ENCODE measurements at regions not wholly inside any gene's neighbourhood (a gene's known extent, or its start where the extent isn't known, plus 50 kb on each side); places are given as distances from the start of the nearest gene placed in this dataset.

GRCh38 chr4:59223292-59223941, 1976.7 kb upstream of the ADGRL3 start:
- Histone ChIP-seq H2BK12ac (ENCODE audit: insufficient read length, low read depth, low read length) (no peak overlapping the region), H2BK15ac (ENCODE audit: low read depth, low read length) (no peak overlapping the region), H2AK5ac (ENCODE audit: insufficient read length, low read length) (no peak overlapping the region), H2BK20ac (ENCODE audit: low read depth, low read length, poor library complexity, severe bottlenecking) (no peak overlapping the region), H3T11ph (ENCODE audit: low read length) (no peak overlapping the region), H3K9ac (ENCODE audit: extremely low read depth, insufficient read length, low read length) (no peak overlapping the region), H3K14ac (ENCODE audit: insufficient read depth, low read length) (no peak overlapping the region), H4K8ac (replicated peaks; ENCODE audit: insufficient read length, low read depth, low read length) (no peak overlapping the region), H4K5ac (ENCODE audit: insufficient read length, low read depth, low read length) (no peak overlapping the region), H2BK5ac (ENCODE audit: insufficient read length, low read length) (no peak overlapping the region), H3K79me1 (ENCODE audit: insufficient read depth, low read depth, low read length, poor library complexity, severe bottlenecking) (no peaks in the 10 kb centered on the region), H3K4me1 (ENCODE audit: insufficient read depth, low read length) (no peaks in the 10 kb centered on the region), H3K27ac (ENCODE audit: insufficient read length, low read depth, low read length) (no peak overlapping the region), H3K27me3 (ENCODE audit: insufficient read depth, low read length) (no peaks in the 10 kb centered on the region), H3K4ac (ENCODE audit: low read depth, low read length) (no peak overlapping the region), H3K4me2 (ENCODE audit: insufficient read depth, insufficient read length, low read length) (no peak overlapping the region), H3K23ac (ENCODE audit: insufficient read length, low read depth, low read length) (no peak overlapping the region), H2BK120ac (ENCODE audit: low read depth, low read length, poor library complexity, severe bottlenecking) (no peak overlapping the region), H4K20me1 (ENCODE audit: control insufficient read depth, insufficient read depth, insufficient read length) (no peaks in the 10 kb centered on the region), H3K56ac (ENCODE audit: insufficient read length, low read depth, low read length) (no peak overlapping the region), H3K18ac (ENCODE audit: insufficient read length, low read depth, low read length) (no peak overlapping the region), H4K91ac (ENCODE audit: insufficient read length, low read depth, low read length) (no peak overlapping the region), H3K9me3 (ENCODE audit: control insufficient read depth, low read depth, low read length) (no peaks in the 10 kb centered on the region), H3K23me2 (ENCODE audit: insufficient read length, low read depth, low read length, poor library complexity, severe bottlenecking) (no peaks in the 10 kb centered on the region), H3K79me2 (ENCODE audit: insufficient read depth, low read length) (no peaks in the 10 kb centered on the region), H2AFZ (ENCODE audit: low read length) (no peak overlapping the region)
- no peak for DNase-seq
- no CpG with 5 or more reads among the region's 2 CpGs for WGBS (ENCODE audit: extremely low coverage, insufficient read length, low lambda C conversion rate)
- TF ChIP-seq, protein P1, sequence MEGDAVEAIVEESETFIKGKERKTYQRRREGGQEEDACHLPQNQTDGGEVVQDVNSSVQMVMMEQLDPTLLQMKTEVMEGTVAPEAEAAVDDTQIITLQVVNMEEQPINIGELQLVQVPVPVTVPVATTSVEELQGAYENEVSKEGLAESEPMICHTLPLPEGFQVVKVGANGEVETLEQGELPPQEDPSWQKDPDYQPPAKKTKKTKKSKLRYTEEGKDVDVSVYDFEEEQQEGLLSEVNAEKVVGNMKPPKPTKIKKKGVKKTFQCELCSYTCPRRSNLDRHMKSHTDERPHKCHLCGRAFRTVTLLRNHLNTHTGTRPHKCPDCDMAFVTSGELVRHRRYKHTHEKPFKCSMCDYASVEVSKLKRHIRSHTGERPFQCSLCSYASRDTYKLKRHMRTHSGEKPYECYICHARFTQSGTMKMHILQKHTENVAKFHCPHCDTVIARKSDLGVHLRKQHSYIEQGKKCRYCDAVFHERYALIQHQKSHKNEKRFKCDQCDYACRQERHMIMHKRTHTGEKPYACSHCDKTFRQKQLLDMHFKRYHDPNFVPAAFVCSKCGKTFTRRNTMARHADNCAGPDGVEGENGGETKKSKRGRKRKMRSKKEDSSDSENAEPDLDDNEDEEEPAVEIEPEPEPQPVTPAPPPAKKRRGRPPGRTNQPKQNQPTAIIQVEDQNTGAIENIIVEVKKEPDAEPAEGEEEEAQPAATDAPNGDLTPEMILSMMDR (conservative IDR thresholded peaks at IDR 0.05): no peak
- Mint-ChIP-seq H3K4me1 (no peaks in the 10 kb centered on the region), H3K9me3 (no peaks in the 10 kb centered on the region), H3K4me3 (no peak overlapping the region), H3K27me3 (ENCODE audit: low read depth) (no peaks in the 10 kb centered on the region), H3K36me3 (ENCODE audit: insufficient read depth in 1 of 3, low read depth in 3 of 3) (no peaks in the 10 kb centered on the region), H3K27ac (no peak overlapping the region)

All from H9 (cell line).